HG03135 (cell line): ENCODE measurements at regions not wholly inside any gene's neighbourhood (a gene's known extent, or its start where the extent isn't known, plus 50 kb on each side); places are given as distances from the start of the nearest gene placed in this dataset.

Experiments used
- ATAC-seq: cut with Tn5 transposase; IDR thresholded peaks from one replicate; pipeline ENCODE4 v1.9.1; 2021; ENCODE audit warnings: mild to moderate bottlenecking, moderate library complexity; ENCODE audit not compliant: unreplicated experiment

DNA sequence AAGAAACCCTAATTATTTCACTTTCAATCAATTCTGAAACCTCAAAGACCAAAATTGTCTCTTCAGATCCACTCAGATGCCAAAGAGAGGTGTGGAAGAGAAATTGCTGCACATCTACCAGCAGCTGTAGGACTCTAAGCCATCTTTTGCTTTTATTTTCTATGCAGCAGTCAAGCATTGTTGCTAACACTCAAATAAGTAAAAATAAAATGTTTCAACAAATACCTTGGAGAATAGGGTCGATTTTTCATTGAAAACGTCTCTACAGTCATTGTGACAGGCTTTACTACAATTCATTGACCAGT, 66.4 kb upstream of the CFAP20DC start:
- ATAC-seq: no peak

GRCh38 chr3:59115364-59116232, 65.8 kb upstream of the CFAP20DC start:
- ATAC-seq: no peak

DNA sequence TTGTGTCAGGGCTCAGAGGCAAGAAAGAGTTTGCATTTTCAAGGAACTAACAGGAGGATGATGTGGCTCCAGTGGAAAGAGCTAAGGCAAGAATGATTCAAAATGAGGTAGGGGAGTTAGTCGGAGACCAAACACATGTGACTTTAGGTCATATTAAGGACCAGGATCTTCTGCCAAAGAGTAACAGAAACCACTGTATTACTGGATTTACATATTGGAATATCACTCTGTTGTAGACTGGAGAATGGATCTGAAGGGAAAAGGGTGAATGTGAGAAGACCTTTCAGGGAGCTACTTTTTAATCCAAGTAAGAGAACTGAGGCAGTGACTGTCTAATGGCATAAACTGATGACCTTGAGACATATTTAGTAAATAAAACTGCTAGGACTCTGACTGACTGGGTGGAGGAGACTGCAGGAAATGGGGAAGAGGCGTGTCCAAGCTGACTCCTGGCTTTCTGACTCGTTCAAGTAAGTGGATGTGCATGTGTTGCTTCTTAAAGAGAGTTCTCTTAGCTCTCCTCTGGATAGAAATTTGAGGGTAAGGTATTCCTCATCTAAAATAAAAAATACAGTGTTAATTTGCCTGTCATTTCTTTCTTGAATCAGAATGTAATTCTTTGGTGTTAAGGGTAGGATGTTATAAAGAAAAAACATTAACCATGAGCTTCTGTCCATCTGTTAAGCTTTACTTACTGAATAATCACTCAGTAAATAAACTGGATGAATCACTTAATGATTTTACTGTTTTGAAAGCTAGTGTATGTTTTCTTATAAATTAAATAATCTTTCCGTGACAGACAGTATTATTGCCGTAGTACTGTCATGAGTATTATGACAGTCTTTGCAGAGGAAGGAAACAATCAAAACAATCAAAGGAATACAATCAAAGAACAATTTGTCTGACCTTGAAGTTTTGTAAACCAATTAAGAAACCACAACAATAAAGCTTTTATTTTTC, 58.3 kb upstream of the CFAP20DC start:
- no peak for ATAC-seq

DNA sequence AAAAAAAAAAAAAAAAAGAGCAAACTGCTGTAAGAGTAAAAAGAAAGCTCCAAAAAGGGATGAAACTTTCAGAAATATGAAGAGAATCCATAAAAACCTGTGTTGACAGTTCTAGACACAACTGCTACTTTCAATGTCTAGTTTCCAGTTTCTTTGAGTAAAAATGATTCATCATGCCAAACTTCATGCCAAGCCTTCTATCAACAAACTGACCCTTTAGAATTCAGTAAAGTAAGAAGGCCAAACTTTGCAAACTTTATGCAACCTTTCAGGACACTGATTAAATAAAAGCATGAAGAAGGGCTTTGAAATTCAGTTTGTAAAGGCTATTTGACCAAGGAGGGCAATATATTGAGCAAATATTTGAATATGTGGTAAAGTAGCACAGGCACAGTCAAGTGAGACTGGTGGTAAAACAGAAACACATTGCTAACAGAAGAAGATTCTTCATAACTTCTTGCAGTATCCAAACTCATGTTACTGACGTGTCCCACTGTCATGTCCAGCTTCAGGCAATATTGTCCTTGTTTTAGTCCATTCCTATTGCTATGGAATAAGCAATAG, 56.3 kb upstream of the CFAP20DC start:
- ATAC-seq: no peak

DNA sequence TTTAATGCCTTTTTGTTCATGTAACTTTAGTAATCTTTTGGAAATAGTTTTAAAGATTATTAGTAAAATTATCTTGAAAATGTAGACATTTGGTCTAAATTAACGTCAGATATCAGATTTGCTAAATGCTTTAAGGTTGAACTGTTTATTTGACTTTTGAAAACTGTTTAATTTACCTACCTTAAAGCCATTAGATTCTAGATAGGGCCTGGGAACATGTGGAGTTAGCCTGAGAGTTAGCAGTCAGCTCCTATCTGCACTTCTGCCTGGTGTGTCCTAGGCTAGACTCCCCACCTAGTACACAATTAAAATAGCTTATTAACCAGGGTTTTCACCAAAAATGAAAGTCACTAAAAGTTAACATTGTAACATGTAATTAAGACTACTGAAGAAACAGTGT, 53.7 kb upstream of the CFAP20DC start:
- no peak for ATAC-seq

DNA sequence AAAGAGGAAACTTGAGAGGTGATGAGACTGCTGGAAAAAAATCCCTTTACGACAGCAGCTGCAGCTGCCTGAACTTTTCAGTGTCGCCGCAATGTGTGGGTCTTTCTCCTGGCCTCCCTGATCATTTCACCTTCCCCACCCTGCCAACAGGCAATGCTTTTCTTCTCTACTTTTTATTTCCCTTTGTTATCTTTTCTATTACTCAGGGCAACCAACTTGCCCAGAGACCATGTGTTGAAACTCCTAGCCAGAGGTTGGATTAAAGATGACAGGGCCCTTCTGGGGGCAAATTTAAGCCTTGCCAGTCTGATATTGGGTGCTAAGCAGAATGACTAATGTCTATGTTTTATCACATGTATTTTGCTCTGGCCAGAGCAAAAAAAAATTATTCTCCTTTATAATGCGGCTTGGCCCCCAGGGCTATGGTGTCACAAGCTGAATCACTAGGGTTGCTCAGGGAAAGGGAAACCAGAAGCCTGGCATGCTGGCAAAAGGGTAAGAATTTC, 51.5 kb upstream of the CFAP20DC start:
- no peak for ATAC-seq
